ENCODE measurements at regions not wholly inside any gene's neighbourhood (a gene's known extent, or its start where the extent isn't known, plus 50 kb on each side); places are given as distances from the start of the nearest gene placed in this dataset.
A peak's percentile ranks its signal among the peaks of the same experiment; 100 is the strongest.

DNA sequence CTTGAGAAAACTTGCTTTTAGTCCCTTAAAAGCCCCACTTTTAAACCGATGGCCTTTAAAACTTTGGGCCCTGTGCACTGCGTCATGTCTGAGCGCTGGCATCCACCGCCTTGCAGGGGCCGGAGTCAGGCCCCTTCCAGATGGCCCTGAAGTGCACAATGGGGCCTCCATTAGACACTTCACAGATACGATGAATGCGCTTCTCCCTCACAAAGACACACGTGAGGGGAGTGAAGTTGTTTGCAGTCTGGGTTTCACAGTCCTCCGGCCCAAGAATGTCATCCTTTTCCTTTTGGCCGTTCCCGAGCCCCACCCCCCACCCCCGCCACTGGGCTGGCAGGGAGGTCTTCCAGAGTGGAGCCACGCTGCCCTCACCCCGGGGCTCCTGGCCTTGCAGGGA is 415.1 kb upstream of the SALL3 start:
- WGBS, 2 donors = 74 to 84% methylated on average over 14 of the region's 14 CpGs
- no peak overlapping the region for H3K4me3 ChIP-seq (ENCODE audit: low read depth, poor library complexity, severe bottlenecking)
- DNase-seq (ENCODE audit: low spot score in 2 of 2) = no peak
- intact Hi-C loops (cut with DNase I; ENCODE audit: low total_unique reads) = no loop called here
- TF ChIP-seq POLR2A (IDR thresholded peaks at IDR 0.05) = no peak
- TF ChIP-seq, protein P1, sequence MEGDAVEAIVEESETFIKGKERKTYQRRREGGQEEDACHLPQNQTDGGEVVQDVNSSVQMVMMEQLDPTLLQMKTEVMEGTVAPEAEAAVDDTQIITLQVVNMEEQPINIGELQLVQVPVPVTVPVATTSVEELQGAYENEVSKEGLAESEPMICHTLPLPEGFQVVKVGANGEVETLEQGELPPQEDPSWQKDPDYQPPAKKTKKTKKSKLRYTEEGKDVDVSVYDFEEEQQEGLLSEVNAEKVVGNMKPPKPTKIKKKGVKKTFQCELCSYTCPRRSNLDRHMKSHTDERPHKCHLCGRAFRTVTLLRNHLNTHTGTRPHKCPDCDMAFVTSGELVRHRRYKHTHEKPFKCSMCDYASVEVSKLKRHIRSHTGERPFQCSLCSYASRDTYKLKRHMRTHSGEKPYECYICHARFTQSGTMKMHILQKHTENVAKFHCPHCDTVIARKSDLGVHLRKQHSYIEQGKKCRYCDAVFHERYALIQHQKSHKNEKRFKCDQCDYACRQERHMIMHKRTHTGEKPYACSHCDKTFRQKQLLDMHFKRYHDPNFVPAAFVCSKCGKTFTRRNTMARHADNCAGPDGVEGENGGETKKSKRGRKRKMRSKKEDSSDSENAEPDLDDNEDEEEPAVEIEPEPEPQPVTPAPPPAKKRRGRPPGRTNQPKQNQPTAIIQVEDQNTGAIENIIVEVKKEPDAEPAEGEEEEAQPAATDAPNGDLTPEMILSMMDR (IDR thresholded peaks at IDR 0.05) = no peak

DNA sequence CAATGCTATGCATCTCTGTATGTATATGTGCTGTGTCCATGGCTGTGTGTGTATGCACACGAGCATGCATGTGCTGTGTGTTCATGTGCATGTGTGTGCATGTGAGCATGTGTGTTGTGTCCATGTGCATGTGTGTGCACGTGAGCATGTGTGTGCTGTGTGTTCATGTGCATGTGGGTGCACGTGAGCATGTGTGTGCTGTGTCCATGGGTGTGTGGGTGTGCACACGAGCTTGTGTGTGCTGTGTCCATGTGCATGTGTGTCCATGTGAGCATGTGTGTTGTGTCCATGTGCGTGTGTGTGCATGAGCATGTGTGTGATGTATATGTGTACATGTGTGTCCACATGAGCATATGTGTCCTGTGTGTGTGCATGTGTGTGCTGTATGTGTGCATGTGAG is 414.4 kb upstream of the SALL3 start:
- 88 to 90% methylated on average over 5 of the region's 5 CpGs for WGBS, 2 donors
- H3K4me3 ChIP-seq (ENCODE audit: low read depth, poor library complexity, severe bottlenecking) = no peak overlapping the region
- TF ChIP-seq, protein P1 (IDR thresholded peaks at IDR 0.05) = no peak
- TF ChIP-seq POLR2A (IDR thresholded peaks at IDR 0.05) = no peak
- no peak for DNase-seq (ENCODE audit: low spot score in 2 of 2)
- intact Hi-C loops (cut with DNase I; ENCODE audit: low total_unique reads) = no loop called here

DNA sequence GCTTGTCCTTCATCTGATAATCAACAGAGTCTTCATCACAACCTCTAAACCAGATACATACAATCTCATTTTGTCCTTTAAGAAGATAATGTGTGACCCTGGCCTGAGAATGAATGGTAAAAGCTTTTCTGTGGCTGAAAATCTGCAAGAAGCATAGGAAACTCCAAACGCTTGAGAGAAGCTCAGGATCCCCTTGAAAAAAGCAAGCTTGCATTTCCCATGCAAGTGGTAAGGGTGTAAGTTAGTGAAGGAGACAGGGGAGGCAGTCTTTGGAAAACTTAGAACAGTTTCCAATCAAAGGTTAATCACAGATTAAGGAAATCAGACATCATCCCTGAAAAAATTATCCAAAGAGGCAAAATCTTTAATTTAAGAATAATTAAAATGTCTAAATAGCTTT is 413.6 kb upstream of the SALL3 start:
- no peak overlapping the region for H3K4me3 ChIP-seq (ENCODE audit: low read depth, poor library complexity, severe bottlenecking)
- DNase-seq (ENCODE audit: low spot score in 2 of 2) = no peak
- no peak for TF ChIP-seq POLR2A (IDR thresholded peaks at IDR 0.05)
- intact Hi-C loops (cut with DNase I; ENCODE audit: low total_unique reads) = no loop called here
- 71 to 80% methylated on average over 1 of the region's 1 CpG for WGBS, 2 donors

DNA sequence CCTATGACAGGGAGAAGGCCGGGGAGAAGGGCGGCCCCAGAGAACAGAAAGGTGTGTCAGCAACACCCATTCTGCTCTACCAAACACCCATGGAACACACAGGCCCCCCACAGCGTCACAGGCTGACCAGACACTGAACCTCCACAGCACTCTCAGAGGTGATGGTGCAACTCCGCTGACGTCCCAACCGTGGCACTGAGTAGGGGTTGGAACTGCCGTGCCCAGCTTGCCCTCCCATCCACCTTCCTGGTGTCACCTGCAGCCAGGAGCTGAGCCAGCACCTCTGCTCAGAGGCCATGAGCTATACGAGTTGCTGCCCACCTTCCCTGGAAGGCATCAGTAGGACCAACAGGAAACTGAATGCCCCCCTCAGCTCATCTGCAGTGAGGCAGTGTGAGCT is 412.9 kb upstream of the SALL3 start:
- 92 to 95% methylated on average over 8 of the region's 8 CpGs for WGBS, 2 donors
- intact Hi-C loops (cut with DNase I; ENCODE audit: low total_unique reads) = no loop called here
- no peak for TF ChIP-seq POLR2A (IDR thresholded peaks at IDR 0.05)
- TF ChIP-seq, protein P1 (IDR thresholded peaks at IDR 0.05) = no peak
- no peak overlapping the region for H3K4me3 ChIP-seq (ENCODE audit: low read depth, poor library complexity, severe bottlenecking)
- peak in 1 of 2 donors; percentile 58 for DNase-seq (ENCODE audit: low spot score in 2 of 2)

DNA sequence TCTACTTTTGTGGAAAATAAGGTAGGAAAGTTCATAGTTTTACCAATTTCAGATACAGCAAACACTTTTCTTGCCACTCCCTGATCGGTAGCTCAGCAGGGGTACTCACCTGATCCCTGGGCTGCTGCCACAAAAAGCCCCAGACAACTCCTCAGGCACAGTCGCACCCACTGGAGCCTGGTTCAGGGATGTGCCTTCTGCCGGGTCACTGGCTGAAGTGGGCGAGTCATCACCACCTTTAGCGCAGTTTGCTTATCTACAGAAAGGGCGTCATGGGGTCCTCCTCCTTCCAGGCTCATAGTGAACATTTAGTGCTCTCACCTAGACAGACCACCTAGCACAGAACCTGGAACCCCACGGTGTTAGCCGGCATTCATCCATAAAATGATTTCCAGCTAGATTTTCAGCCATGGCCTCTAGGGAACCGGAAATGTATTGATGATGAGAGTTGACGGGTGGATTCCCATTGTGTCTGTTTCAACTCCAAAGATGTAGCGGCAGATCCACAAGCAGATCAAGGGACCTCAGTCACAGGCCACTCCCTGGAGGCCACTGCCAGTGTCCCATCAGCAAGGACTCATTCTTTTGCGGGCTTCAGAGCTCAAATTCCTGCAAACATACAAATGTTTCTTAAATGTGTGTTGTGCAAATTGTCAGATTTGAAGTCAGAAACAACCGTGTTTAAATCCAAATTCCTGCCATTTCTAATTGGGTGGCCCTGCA is 408.4 kb upstream of the SALL3 start:
- no peak for DNase-seq (ENCODE audit: low spot score in 2 of 2)
- intact Hi-C loops (cut with DNase I; ENCODE audit: low total_unique reads) = no loop called here
- no peak overlapping the region for H3K4me3 ChIP-seq (ENCODE audit: low read depth, poor library complexity, severe bottlenecking)

DNA sequence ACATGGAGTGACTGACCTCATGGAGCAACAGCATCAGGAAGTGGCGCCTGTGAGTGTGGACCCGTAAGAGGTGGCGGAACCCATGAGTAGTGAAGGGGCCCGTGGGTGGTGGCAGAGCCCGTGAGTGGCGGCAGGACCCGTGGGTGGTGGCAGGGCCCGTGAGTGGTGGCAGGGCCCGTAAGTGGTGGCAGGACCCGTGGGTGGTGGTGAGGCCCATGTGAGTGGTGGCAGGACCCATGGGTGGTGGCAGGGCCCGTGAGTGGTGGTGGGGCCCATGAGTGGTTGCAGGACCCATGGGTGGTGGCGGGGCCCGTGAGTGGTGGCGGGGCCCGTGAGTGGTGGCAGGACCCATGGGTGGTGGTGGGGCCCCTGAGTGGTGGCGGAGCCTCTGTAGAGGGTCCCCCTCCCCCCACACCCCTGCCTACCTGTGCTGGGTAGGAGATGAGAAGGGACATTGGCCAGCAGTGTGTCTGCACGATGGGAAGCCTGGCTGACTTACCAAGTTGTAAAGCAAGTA is 407.7 kb upstream of the SALL3 start:
- 92% methylated on average over 17 of the region's 17 CpGs for WGBS, 2 donors
- TF ChIP-seq, protein P1 (IDR thresholded peaks at IDR 0.05) = no peak
- no peak for TF ChIP-seq POLR2A (IDR thresholded peaks at IDR 0.05)
- peak in 1 of 2 donors; percentile 60 for DNase-seq (ENCODE audit: low spot score in 2 of 2)
- intact Hi-C loops (cut with DNase I; ENCODE audit: low total_unique reads) = no loop called here
- no peak overlapping the region for H3K4me3 ChIP-seq (ENCODE audit: low read depth, poor library complexity, severe bottlenecking)

More for the DNA sequence above, 408.4 kb upstream of the SALL3 start:
- 89 to 96% methylated on average over 13 of the region's 13 CpGs for WGBS, 2 donors
- TF ChIP-seq POLR2A (IDR thresholded peaks at IDR 0.05) = no peak
- TF ChIP-seq, protein P1 (IDR thresholded peaks at IDR 0.05) = no peak
